PFSK-1 (cell line): ENCODE measurements at regions not wholly inside any gene's neighbourhood (a gene's known extent, or its start where the extent isn't known, plus 50 kb on each side); places are given as distances from the start of the nearest gene placed in this dataset.

ENCODE experiments used
- POLR2AphosphoS5 ChIP-seq: IDR thresholded peaks from 2 replicates; pipeline ENCODE4 v1.6.1; 2012; ENCODE audit warnings: low read depth, mild to moderate bottlenecking, control low read depth, low read length, moderate library complexity
- SIN3A ChIP-seq: IDR thresholded peaks from 2 replicates; pipeline ENCODE4 v1.6.1; 2012; ENCODE audit warnings: mild to moderate bottlenecking, low read length, moderate library complexity, borderline replicate concordance; ENCODE audit not compliant: insufficient read depth
- TAF1 ChIP-seq: IDR thresholded peaks from 2 replicates; pipeline ENCODE4 v1.6.1; 2012; ENCODE audit warnings: low read length, control low read depth, borderline replicate concordance; ENCODE audit not compliant: insufficient read depth

DNA sequence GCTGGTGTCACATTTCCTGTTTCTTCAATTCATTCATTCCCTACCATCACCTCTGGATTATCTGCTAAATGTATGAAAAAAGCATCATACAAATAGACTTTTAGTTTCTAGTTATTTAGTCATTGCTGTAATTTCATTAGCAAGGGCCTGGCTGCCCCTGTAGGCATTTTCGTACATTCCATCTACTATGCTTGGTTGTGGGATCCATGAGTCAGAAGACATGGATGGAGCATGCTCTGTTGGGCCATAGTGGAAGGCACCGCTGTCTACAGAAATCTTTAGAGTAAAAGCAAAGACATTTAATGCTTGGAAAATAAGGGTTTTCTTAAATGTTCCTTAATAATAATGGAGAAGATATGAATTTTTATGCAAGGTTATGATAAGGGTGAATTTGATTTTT, 324.8 kb upstream of the MEIS1 start:
- TF ChIP-seq POLR2AphosphoS5 (no peak), TAF1 (no peak), SIN3A (no peak)
